GM04503 (cell line): ENCODE measurements at regions not wholly inside any gene's neighbourhood (a gene's known extent, or its start where the extent isn't known, plus 50 kb on each side); places are given as distances from the start of the nearest gene placed in this dataset.
A peak's percentile ranks its signal among the peaks of the same experiment; 100 is the strongest.

Source experiments
- DNase-seq: peaks from one replicate; pipeline ENCODE4 v3.0.0-alpha.2; 2012; ENCODE audit warnings: low read depth

GRCh38 chr3:106880206-106880605, 497.0 kb upstream of the CCDC54 start:
- no peak for DNase-seq

- DNase-seq, result no peak
Measured at GRCh38 chr3:106881186-106881585, 496.1 kb upstream of the CCDC54 start.

- no peak for DNase-seq
Measured at GRCh38 chr3:106882297-106882696, 494.9 kb upstream of the CCDC54 start.

GRCh38 chr3:106906074-106906473, 471.2 kb upstream of the CCDC54 start:
- no peak for DNase-seq

- DNase-seq, result no peak
Measured at GRCh38 chr3:106908181-106908938, 468.9 kb upstream of the CCDC54 start.

- DNase-seq, result no peak
Measured at GRCh38 chr3:106913111-106913698, 464.0 kb upstream of the CCDC54 start.

- no peak for DNase-seq
Measured at GRCh38 chr3:106913966-106914365, 463.3 kb upstream of the CCDC54 start.

- DNase-seq, result no peak
Measured at GRCh38 chr3:106920609-106921008, 456.6 kb upstream of the CCDC54 start.

- no peak for DNase-seq
Measured at GRCh38 chr3:106929081-106929480, 448.2 kb upstream of the CCDC54 start.

GRCh38 chr3:106930086-106930485, 447.2 kb upstream of the CCDC54 start:
- no peak for DNase-seq

GRCh38 chr3:106931904-106932303, 445.3 kb upstream of the CCDC54 start:
- DNase-seq, result no peak

- no peak for DNase-seq
Measured at GRCh38 chr3:106936337-106936736, 440.9 kb upstream of the CCDC54 start.

- DNase-seq, result no peak
Measured at GRCh38 chr3:106942051-106942450, 435.2 kb upstream of the CCDC54 start.

GRCh38 chr3:106943071-106943470, 434.2 kb upstream of the CCDC54 start:
- no peak for DNase-seq

- DNase-seq, result peak; percentile 81
Measured at GRCh38 chr3:106945435-106945834, 431.8 kb upstream of the CCDC54 start.

- DNase-seq, result no peak
Measured at GRCh38 chr3:106946866-106947265, 430.4 kb upstream of the CCDC54 start.

GRCh38 chr3:106957029-106957428, 420.2 kb upstream of the CCDC54 start:
- DNase-seq, result no peak

- no peak for DNase-seq
Measured at GRCh38 chr3:106962993-106963392, 414.2 kb upstream of the CCDC54 start.

GRCh38 chr3:106963442-106963841, 413.8 kb upstream of the CCDC54 start:
- no peak for DNase-seq

GRCh38 chr3:106965307-106965706, 411.9 kb upstream of the CCDC54 start:
- DNase-seq, result no peak

GRCh38 chr3:106969596-106969995, 407.6 kb upstream of the CCDC54 start:
- no peak for DNase-seq

GRCh38 chr3:106981392-106981791, 395.8 kb upstream of the CCDC54 start:
- DNase-seq, result no peak

GRCh38 chr3:106985721-106986120, 391.5 kb upstream of the CCDC54 start:
- DNase-seq, result no peak
